ENCODE measurements at regions not wholly inside any gene's neighbourhood (a gene's known extent, or its start where the extent isn't known, plus 50 kb on each side); places are given as distances from the start of the nearest gene placed in this dataset.

GRCh38 chr19:5219551-5220304, 120.9 kb downstream of the PTPRS start:
- Histone ChIP-seq H3K36me3 (peaks cover 0 to 16% (median 0%) of the 10 kb centered on the region in 4 donors), H3K27me3 (no peaks in the 10 kb centered on the region)
- WGBS, 2 donors (ENCODE audit: low coverage in 1 of 2): 90 to 91% methylated on average over 2 to 27 of the region's 27 CpGs

GRCh38 chr19:5218963-5219530, 121.6 kb downstream of the PTPRS start:
- intact Hi-C loops (cut with DNase I; ENCODE audit: low total_unique reads) (loop anchor here (10.0 kb wide), 1 partner anchor 356 kb away; no protein-coding TSS in a partner anchor), in situ Hi-C loops (cut with MboI; ENCODE audit: low pct_ligation_motif_present in 1 of 4, low pct_unique_long_range_greater_than_20kb in 1 of 4, low sequenced_read_pairs in 3 of 4) (no loop called here)
- Histone ChIP-seq H3K36me3 (peaks cover 0 to 16% (median 0%) of the 10 kb centered on the region in 4 donors), H3K27ac (no peak overlapping the region), H3K27me3 (no peaks in the 10 kb centered on the region), H3K9me3 (no peaks in the 10 kb centered on the region), H3K4me1 (no peaks in the 10 kb centered on the region), H3K4me3 (no peak overlapping the region)
- 90 to 100% methylated on average over 3 to 7 of the region's 8 CpGs for WGBS, 2 donors (ENCODE audit: low coverage in 1 of 2)
- no peak for DNase-seq
- TF ChIP-seq POLR2AphosphoS5 (IDR thresholded peaks at IDR 0.05) (no peak), EP300 (IDR thresholded peaks at IDR 0.05; ENCODE audit: low read depth) (no peak), CTCF (IDR thresholded peaks at IDR 0.05) (no peak), POLR2A (IDR thresholded peaks at IDR 0.05) (no peak)

More at GRCh38 chr19:5219551-5220304, 120.9 kb downstream of the PTPRS start:
- Histone ChIP-seq H3K9me3 (no peaks in the 10 kb centered on the region), H3K4me3 (no peak overlapping the region), H3K27ac (no peak overlapping the region), H3K4me1 (no peaks in the 10 kb centered on the region)
- TF ChIP-seq POLR2AphosphoS5 (IDR thresholded peaks at IDR 0.05) (no peak), CTCF (IDR thresholded peaks at IDR 0.05) (no peak), POLR2A (IDR thresholded peaks at IDR 0.05) (no peak), EP300 (IDR thresholded peaks at IDR 0.05; ENCODE audit: low read depth) (no peak)
- intact Hi-C loops (cut with DNase I; ENCODE audit: low total_unique reads) (loop anchor here (10.0 kb wide), 1 partner anchor 355 kb away; no protein-coding TSS in a partner anchor), in situ Hi-C loops (cut with MboI; ENCODE audit: low pct_ligation_motif_present in 1 of 4, low pct_unique_long_range_greater_than_20kb in 1 of 4, low sequenced_read_pairs in 3 of 4) (no loop called here)
- no peak for DNase-seq

- peaks cover 0 to 16% (median 0%) of the 10 kb centered on the region in 4 donors for H3K36me3 ChIP-seq
- intact Hi-C loops (cut with DNase I; ENCODE audit: low total_unique reads) (loop anchor here (10.0 kb wide), 1 partner anchor 356 kb away; no protein-coding TSS in a partner anchor), in situ Hi-C loops (cut with MboI; ENCODE audit: low pct_ligation_motif_present in 1 of 4, low pct_unique_long_range_greater_than_20kb in 1 of 4, low sequenced_read_pairs in 3 of 4) (no loop called here)
- WGBS, 2 donors (ENCODE audit: low coverage in 1 of 2): 78 to 100% methylated on average over 1 to 12 of the region's 12 CpGs
- H3K9me3 ChIP-seq: no peaks in the 10 kb centered on the region
- no peak for TF ChIP-seq POLR2AphosphoS5 (IDR thresholded peaks at IDR 0.05)
- no peak for TF ChIP-seq EP300 (IDR thresholded peaks at IDR 0.05; ENCODE audit: low read depth)
- TF ChIP-seq CTCF (IDR thresholded peaks at IDR 0.05): no peak
- TF ChIP-seq POLR2A (IDR thresholded peaks at IDR 0.05): no peak
- no peak overlapping the region for H3K4me3 ChIP-seq
- no peak for DNase-seq
- H3K27me3 ChIP-seq: no peaks in the 10 kb centered on the region
- H3K27ac ChIP-seq: no peak overlapping the region
- no peaks in the 10 kb centered on the region for H3K4me1 ChIP-seq
Observed at GRCh38 chr19:5218255-5218855, 122.3 kb downstream of the PTPRS start.

- intact Hi-C loops (cut with DNase I; ENCODE audit: low total_unique reads) (loop anchor here (10.0 kb wide), 1 partner anchor 358 kb away; no protein-coding TSS in a partner anchor), in situ Hi-C loops (cut with MboI; ENCODE audit: low pct_ligation_motif_present in 1 of 4, low pct_unique_long_range_greater_than_20kb in 1 of 4, low sequenced_read_pairs in 3 of 4) (no loop called here)
- Histone ChIP-seq H3K27ac (no peak overlapping the region), H3K36me3 (peaks cover 0 to 16% (median 0%) of the 10 kb centered on the region in 4 donors), H3K27me3 (no peaks in the 10 kb centered on the region), H3K9me3 (no peaks in the 10 kb centered on the region), H3K4me1 (no peaks in the 10 kb centered on the region), H3K4me3 (no peak overlapping the region)
- no peak for DNase-seq
- TF ChIP-seq EP300 (IDR thresholded peaks at IDR 0.05; ENCODE audit: low read depth) (no peak), POLR2A (IDR thresholded peaks at IDR 0.05) (no peak), CTCF (IDR thresholded peaks at IDR 0.05) (no peak), POLR2AphosphoS5 (IDR thresholded peaks at IDR 0.05) (no peak)
- WGBS, 2 donors (ENCODE audit: low coverage in 1 of 2): 84 to 100% methylated on average over 1 to 4 of the region's 4 CpGs
Observed at GRCh38 chr19:5217171-5217570, 123.4 kb downstream of the PTPRS start.

Measured in transverse colon (tissue), 4 donors.